Esophagus muscularis mucosa (tissue), 4 donors: ENCODE measurements at regions not wholly inside any gene's neighbourhood (a gene's known extent, or its start where the extent isn't known, plus 50 kb on each side); places are given as distances from the start of the nearest gene placed in this dataset.

Experiments used
- EP300 ChIP-seq: sonication (generic); formaldehyde crosslinking; IDR thresholded peaks from one replicate; pipeline ENCODE4 v1.6.1; 2017; ENCODE audit warnings: antibody characterized with exemption
- POLR2A ChIP-seq: fragments of 450-650 bp; IDR thresholded peaks from one replicate; pipeline ENCODE4 v1.6.1; 2017; ENCODE audit warnings: antibody characterized with exemption, moderate library complexity, mild to moderate bottlenecking, low read depth
- POLR2AphosphoS5 ChIP-seq, 2 donors: sonication (generic); formaldehyde crosslinking; IDR thresholded peaks; one replicate each; pipeline ENCODE4 v1.6.1; 2017; ENCODE audit warnings: antibody characterized with exemption in 2 of 2
- TF ChIP-seq, protein P1 (sequence below), 3 experiments: fragments of 200-600 bp in 2 of 3; fragments of 450-650 bp in 1 of 3; sonication (generic) in 2 of 3; IDR thresholded peaks; one replicate each; pipeline ENCODE4 v1.5.1; 2017 to 2019; ENCODE audit warnings: antibody characterized with exemption in 3 of 3, mild to moderate bottlenecking in 2 of 3, moderate library complexity in 1 of 3

- TF ChIP-seq, protein P1, sequence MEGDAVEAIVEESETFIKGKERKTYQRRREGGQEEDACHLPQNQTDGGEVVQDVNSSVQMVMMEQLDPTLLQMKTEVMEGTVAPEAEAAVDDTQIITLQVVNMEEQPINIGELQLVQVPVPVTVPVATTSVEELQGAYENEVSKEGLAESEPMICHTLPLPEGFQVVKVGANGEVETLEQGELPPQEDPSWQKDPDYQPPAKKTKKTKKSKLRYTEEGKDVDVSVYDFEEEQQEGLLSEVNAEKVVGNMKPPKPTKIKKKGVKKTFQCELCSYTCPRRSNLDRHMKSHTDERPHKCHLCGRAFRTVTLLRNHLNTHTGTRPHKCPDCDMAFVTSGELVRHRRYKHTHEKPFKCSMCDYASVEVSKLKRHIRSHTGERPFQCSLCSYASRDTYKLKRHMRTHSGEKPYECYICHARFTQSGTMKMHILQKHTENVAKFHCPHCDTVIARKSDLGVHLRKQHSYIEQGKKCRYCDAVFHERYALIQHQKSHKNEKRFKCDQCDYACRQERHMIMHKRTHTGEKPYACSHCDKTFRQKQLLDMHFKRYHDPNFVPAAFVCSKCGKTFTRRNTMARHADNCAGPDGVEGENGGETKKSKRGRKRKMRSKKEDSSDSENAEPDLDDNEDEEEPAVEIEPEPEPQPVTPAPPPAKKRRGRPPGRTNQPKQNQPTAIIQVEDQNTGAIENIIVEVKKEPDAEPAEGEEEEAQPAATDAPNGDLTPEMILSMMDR (IDR thresholded peaks at IDR 0.05), result no peak
- TF ChIP-seq POLR2AphosphoS5 (IDR thresholded peaks at IDR 0.05) (no peak), POLR2A (no peak), EP300 (no peak)
Observed at GRCh38 chr1:54485416-54485815, 62.6 kb upstream of the ACOT11 start.
